ENCODE measurements at regions not wholly inside any gene's neighbourhood (a gene's known extent, or its start where the extent isn't known, plus 50 kb on each side); places are given as distances from the start of the nearest gene placed in this dataset.

DNA sequence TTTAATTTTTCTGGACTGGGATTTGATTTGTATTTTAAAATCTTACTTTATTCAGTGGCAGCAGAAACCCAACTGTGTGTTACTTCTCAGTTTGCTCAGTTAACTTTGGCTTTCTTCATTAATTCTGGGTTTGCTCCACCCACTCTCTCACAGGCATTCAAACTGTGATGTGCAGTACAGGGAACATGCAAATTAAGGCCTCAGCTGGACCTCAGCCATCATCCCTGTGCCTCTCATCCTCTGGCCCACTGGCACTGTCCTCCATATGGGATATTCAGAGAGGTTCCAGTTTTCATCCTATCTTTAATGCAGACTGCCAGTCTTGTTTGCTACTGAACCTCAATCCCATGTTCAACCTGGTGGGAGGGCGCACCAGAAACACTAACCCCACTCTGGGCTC is 743.4 kb upstream of the IGFBP3 start:
- no peak for DNase-seq (ENCODE audit: extremely low spot score in 2 of 2)
- Histone ChIP-seq H3K9me3 (no peaks in the 10 kb centered on the region), H3K27ac (no peak overlapping the region), H3K4me1 (no peaks in the 10 kb centered on the region), H3K4me3 (no peak overlapping the region), H3K27me3 (no peaks in the 10 kb centered on the region), H3K36me3 (no peaks in the 10 kb centered on the region)
- no peak for TF ChIP-seq POLR2A (IDR thresholded peaks at IDR 0.05)
- TF ChIP-seq POLR2AphosphoS5 (IDR thresholded peaks at IDR 0.05; ENCODE audit: insufficient read depth in 1 of 2, low read depth in 1 of 2) = no peak
- TF ChIP-seq, protein P1, sequence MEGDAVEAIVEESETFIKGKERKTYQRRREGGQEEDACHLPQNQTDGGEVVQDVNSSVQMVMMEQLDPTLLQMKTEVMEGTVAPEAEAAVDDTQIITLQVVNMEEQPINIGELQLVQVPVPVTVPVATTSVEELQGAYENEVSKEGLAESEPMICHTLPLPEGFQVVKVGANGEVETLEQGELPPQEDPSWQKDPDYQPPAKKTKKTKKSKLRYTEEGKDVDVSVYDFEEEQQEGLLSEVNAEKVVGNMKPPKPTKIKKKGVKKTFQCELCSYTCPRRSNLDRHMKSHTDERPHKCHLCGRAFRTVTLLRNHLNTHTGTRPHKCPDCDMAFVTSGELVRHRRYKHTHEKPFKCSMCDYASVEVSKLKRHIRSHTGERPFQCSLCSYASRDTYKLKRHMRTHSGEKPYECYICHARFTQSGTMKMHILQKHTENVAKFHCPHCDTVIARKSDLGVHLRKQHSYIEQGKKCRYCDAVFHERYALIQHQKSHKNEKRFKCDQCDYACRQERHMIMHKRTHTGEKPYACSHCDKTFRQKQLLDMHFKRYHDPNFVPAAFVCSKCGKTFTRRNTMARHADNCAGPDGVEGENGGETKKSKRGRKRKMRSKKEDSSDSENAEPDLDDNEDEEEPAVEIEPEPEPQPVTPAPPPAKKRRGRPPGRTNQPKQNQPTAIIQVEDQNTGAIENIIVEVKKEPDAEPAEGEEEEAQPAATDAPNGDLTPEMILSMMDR (IDR thresholded peaks at IDR 0.05) = no peak
- intact Hi-C loops (cut with DNase I) = no loop called here

DNA sequence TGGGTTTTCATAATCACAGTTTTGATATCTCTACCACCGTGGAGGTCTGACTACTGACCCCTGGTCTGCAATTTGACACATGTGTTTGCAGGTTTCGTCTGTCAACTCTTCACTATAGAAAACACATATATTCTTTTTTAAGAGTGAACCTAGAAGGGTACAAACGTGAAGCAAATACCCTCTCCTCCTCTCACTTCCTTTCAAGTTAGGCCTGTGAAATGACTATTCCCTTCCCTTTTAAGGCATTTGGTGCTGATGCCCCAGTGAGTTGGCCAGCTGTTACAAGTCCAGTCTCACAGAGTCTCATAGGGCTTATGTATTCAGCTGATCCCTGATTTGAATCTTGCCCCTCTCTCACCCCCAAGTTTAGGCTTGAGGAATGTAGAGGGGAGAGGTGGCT is 742.0 kb upstream of the IGFBP3 start:
- TF ChIP-seq POLR2A (IDR thresholded peaks at IDR 0.05) (no peak), POLR2AphosphoS5 (IDR thresholded peaks at IDR 0.05; ENCODE audit: insufficient read depth in 1 of 2, low read depth in 1 of 2) (no peak)
- TF ChIP-seq, protein P1 (IDR thresholded peaks at IDR 0.05) = no peak
- H3K27me3 ChIP-seq = no peaks in the 10 kb centered on the region
- H3K27ac ChIP-seq = no peak overlapping the region
- no peak overlapping the region for H3K4me3 ChIP-seq
- no peak for DNase-seq (ENCODE audit: extremely low spot score in 2 of 2)
- no peaks in the 10 kb centered on the region for H3K4me1 ChIP-seq
- no peaks in the 10 kb centered on the region for H3K9me3 ChIP-seq
- no peaks in the 10 kb centered on the region for H3K36me3 ChIP-seq
- intact Hi-C loops (cut with DNase I) = no loop called here

DNA sequence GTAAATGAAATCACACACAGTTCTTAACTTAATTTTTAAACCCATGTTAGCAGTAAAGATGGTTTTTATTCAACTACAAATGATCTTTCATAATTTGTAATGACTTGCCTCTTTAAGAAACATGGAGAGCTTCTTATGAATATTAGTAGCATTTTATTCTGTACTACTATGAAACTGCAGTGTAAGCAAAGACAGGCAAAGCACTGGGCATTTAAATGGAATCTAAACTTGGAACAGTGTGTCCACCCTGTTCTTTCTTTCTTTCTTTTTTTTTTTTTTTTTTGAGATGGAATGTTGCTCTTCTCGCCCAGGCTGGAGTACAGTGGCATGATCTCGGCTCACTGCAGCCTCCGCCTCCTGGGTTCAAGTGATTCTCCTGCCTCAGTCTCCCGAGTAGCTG is 740.4 kb upstream of the IGFBP3 start:
- intact Hi-C loops (cut with DNase I) = no loop called here
- no peaks in the 10 kb centered on the region for H3K27me3 ChIP-seq
- no peaks in the 10 kb centered on the region for H3K4me1 ChIP-seq
- TF ChIP-seq POLR2A (IDR thresholded peaks at IDR 0.05) = no peak
- no peak for TF ChIP-seq POLR2AphosphoS5 (IDR thresholded peaks at IDR 0.05; ENCODE audit: insufficient read depth in 1 of 2, low read depth in 1 of 2)
- TF ChIP-seq, protein P1 (IDR thresholded peaks at IDR 0.05) = no peak
- H3K36me3 ChIP-seq = no peaks in the 10 kb centered on the region
- H3K9me3 ChIP-seq = no peaks in the 10 kb centered on the region
- no peak overlapping the region for H3K27ac ChIP-seq
- no peak overlapping the region for H3K4me3 ChIP-seq
- no peak for DNase-seq (ENCODE audit: extremely low spot score in 2 of 2)

- H3K36me3 ChIP-seq = no peaks in the 10 kb centered on the region
- H3K27ac ChIP-seq = no peak overlapping the region
- TF ChIP-seq POLR2AphosphoS5 (IDR thresholded peaks at IDR 0.05; ENCODE audit: insufficient read depth in 1 of 2, low read depth in 1 of 2) = no peak
- TF ChIP-seq, protein P1 (IDR thresholded peaks at IDR 0.05) = no peak
- TF ChIP-seq POLR2A (IDR thresholded peaks at IDR 0.05) = no peak
- intact Hi-C loops (cut with DNase I) = no loop called here
- no peak overlapping the region for H3K4me3 ChIP-seq
- no peaks in the 10 kb centered on the region for H3K27me3 ChIP-seq
- no peak for DNase-seq (ENCODE audit: extremely low spot score in 2 of 2)
- H3K9me3 ChIP-seq = no peaks in the 10 kb centered on the region
- H3K4me1 ChIP-seq = no peaks in the 10 kb centered on the region
Measured at GRCh38 chr7:46660402-46660980, 739.4 kb upstream of the IGFBP3 start.

DNA sequence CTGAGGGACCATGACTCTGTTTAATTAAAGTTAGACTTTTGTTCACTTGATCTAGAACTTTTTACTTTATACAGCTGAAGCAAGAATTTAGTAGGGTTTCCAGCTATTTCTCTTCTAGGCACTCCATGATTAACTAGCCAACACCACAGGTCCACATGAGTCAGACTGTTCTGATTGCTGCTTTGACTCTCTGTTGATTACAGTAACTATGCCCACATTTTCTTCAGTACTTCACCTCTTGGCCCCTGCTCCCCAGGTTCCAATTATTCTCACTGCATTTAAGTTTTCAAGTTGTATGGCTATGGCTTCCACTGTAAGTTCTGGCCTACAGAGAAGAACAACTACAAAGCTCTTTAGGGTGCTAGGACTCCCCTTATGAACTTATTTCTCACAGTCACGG is 737.2 kb upstream of the IGFBP3 start:
- no peak overlapping the region for H3K27ac ChIP-seq
- intact Hi-C loops (cut with DNase I) = no loop called here
- no peaks in the 10 kb centered on the region for H3K4me1 ChIP-seq
- H3K9me3 ChIP-seq = no peaks in the 10 kb centered on the region
- no peaks in the 10 kb centered on the region for H3K36me3 ChIP-seq
- TF ChIP-seq POLR2AphosphoS5 (IDR thresholded peaks at IDR 0.05; ENCODE audit: insufficient read depth in 1 of 2, low read depth in 1 of 2) = no peak
- no peak for TF ChIP-seq POLR2A (IDR thresholded peaks at IDR 0.05)
- TF ChIP-seq, protein P1 (IDR thresholded peaks at IDR 0.05) = no peak
- no peak for DNase-seq (ENCODE audit: extremely low spot score in 2 of 2)
- H3K4me3 ChIP-seq = no peak overlapping the region
- H3K27me3 ChIP-seq = no peaks in the 10 kb centered on the region
